H1 (cell line): ENCODE measurements at regions not wholly inside any gene's neighbourhood (a gene's known extent, or its start where the extent isn't known, plus 50 kb on each side); places are given as distances from the start of the nearest gene placed in this dataset.

Source experiments
- CTCF ChIA-PET: fragments of 300-600 bp; sonication (Branson Sonifier 250); formaldehyde crosslinking; loops from one replicate; lab custom pipeline; 2021; ENCODE audit not compliant: partially characterized antibody; lab: Charles Lee
- POLR2A ChIA-PET: fragments of 300-600 bp; sonication (Branson Sonifier 250); formaldehyde crosslinking; loops from one replicate; lab custom pipeline; 2021; ENCODE audit warnings: inconsistent platforms; ENCODE audit not compliant: partially characterized antibody; lab: Charles Lee
- DNase-seq, 2 experiments: peaks; one replicate each; pipeline versions ENCODE4 v3.0.0 to v3.0.0-alpha.2; 2010 to 2022; ENCODE audit warnings: low spot score in 2 of 2, low read depth in 1 of 2, mixed read lengths in 1 of 2
- FAIRE-seq: peaks from 2 replicates; lab custom pipeline; 2011; peaks lifted over from hg19 to GRCh38; lab: Jason Lieb, UNC
- H2AFZ ChIP-seq: 2 replicates; pipeline ENCODE4 v1.8.1; 2012; ENCODE audit warnings: low read length, inconsistent platforms
- H2AK5ac ChIP-seq: 2 replicates; pipeline ENCODE4 v1.6.1; 2013; ENCODE audit warnings: low read depth, low read length
- H2BK120ac ChIP-seq: replicated peaks from 2 replicates; pipeline ENCODE3; 2013; ENCODE audit warnings: low read depth, low read length, inconsistent platforms
- H2BK12ac ChIP-seq: 2 replicates; pipeline ENCODE4 v1.6.1; 2013; ENCODE audit warnings: low read depth, low read length
- H2BK15ac ChIP-seq: 2 replicates; pipeline ENCODE4 v1.6.1; 2013; ENCODE audit warnings: low read length
- H2BK20ac ChIP-seq: 2 replicates; pipeline ENCODE4 v1.6.1; 2013; ENCODE audit warnings: low read length
- H2BK5ac ChIP-seq: 2 replicates; pipeline ENCODE4 v1.6.1; 2013; ENCODE audit warnings: low read depth, low read length
- H3K14ac ChIP-seq: 2 replicates; pipeline ENCODE4 v1.6.1; 2013; ENCODE audit warnings: inconsistent platforms; ENCODE audit not compliant: insufficient read length
- H3K18ac ChIP-seq: 2 replicates; pipeline ENCODE4 v1.6.1; 2013; ENCODE audit warnings: low read length; ENCODE audit errors: extremely low read depth
- H3K23ac ChIP-seq: 2 replicates; pipeline ENCODE4 v1.6.1; 2013; ENCODE audit warnings: inconsistent platforms; ENCODE audit not compliant: insufficient read length
- H3K23me2 ChIP-seq: 2 replicates; pipeline ENCODE4 v1.6.1; 2013; ENCODE audit warnings: low read depth, low read length
- H3K27ac ChIP-seq: 2 replicates; pipeline ENCODE4 v1.6.1; 2011; ENCODE audit warnings: low read depth, low read length, inconsistent platforms
- H3K27me3 ChIP-seq, 4 experiments: replicated peaks in 1 of 4; 1 replicate in 1 of 4; 2 replicates in 3 of 4; pipeline versions ENCODE4 v1.6.1 to v1.8.1; 2011 to 2013; ENCODE audit warnings: low read length in 3 of 4, mild to moderate bottlenecking in 3 of 4, inconsistent platforms in 2 of 4, mixed read lengths in 2 of 4, moderate library complexity in 1 of 4; ENCODE audit not compliant: control insufficient read depth in 3 of 4, insufficient read depth in 3 of 4; ENCODE audit errors: extremely low read depth in 1 of 4
- H3K36me3 ChIP-seq, 4 experiments: 2 replicates each; pipeline versions ENCODE4 v1.6.1 to v1.8.1; 2011 to 2013; ENCODE audit warnings: mild to moderate bottlenecking in 4 of 4, low read length in 3 of 4, moderate library complexity in 2 of 4, control low read depth in 1 of 4, inconsistent platforms in 1 of 4; ENCODE audit not compliant: insufficient read depth in 4 of 4, control insufficient read depth in 2 of 4
- H3K4ac ChIP-seq: replicated peaks from 2 replicates; pipeline ENCODE3; 2013; ENCODE audit warnings: low read length, low read depth, mixed read lengths, inconsistent platforms; ENCODE audit not compliant: insufficient read length
- H3K4me1 ChIP-seq, 4 experiments: replicated peaks in 1 of 4; 1 replicate in 1 of 4; 2 replicates in 3 of 4; pipeline versions ENCODE4 v1.6.1 to v1.8.1; 2011 to 2013; ENCODE audit warnings: low read length in 3 of 4, inconsistent platforms in 2 of 4, mixed read lengths in 1 of 4; ENCODE audit not compliant: insufficient read depth in 4 of 4, control insufficient read depth in 3 of 4
- H3K4me2 ChIP-seq, 2 experiments: 2 replicates each; pipeline versions ENCODE4 v1.6.1 to v1.8.1; 2011 to 2013; ENCODE audit warnings: low read depth in 2 of 2, low read length in 2 of 2, control low read depth in 1 of 2, inconsistent platforms in 1 of 2, mild to moderate bottlenecking in 1 of 2; ENCODE audit not compliant: insufficient read depth in 1 of 2
- H3K4me3 ChIP-seq, 4 experiments: fragments of 200-600, 300-600 bp in 1 of 4; sonication (generic), shearing (Covaris generic), sonication (Bioruptor Twin) in 1 of 4; 2 replicates each; pipeline versions ENCODE4 v1.5.1 to v1.8.1; 2011 to 2016; ENCODE audit warnings: low read length in 4 of 4, low read depth in 3 of 4, control low read depth in 2 of 4, inconsistent platforms in 2 of 4, mild to moderate bottlenecking in 2 of 4, mixed read lengths in 1 of 4, moderate library complexity in 1 of 4; ENCODE audit not compliant: insufficient read depth in 2 of 4; ENCODE audit errors: extremely low read depth in 1 of 4
- H3K56ac ChIP-seq: replicated peaks from 2 replicates; pipeline ENCODE3; 2013; ENCODE audit warnings: low read depth, mild to moderate bottlenecking, mixed read lengths, low read length, inconsistent platforms; ENCODE audit not compliant: insufficient read length
- H3K79me1 ChIP-seq: 2 replicates; pipeline ENCODE4 v1.6.1; 2013; ENCODE audit warnings: low read depth, low read length, control low read depth
- H3K79me2 ChIP-seq, 2 experiments: 2 replicates each; pipeline versions ENCODE4 v1.6.1 to v1.8.1; 2012 to 2013; ENCODE audit warnings: low read length in 2 of 2, mild to moderate bottlenecking in 2 of 2, inconsistent platforms in 1 of 2; ENCODE audit not compliant: insufficient read depth in 2 of 2, control insufficient read depth in 1 of 2
- H3K9ac ChIP-seq, 4 experiments: replicated peaks in 1 of 4; 1 replicate in 1 of 4; 2 replicates in 3 of 4; pipeline versions ENCODE4 v1.6.1 to v1.8.1; 2011 to 2013; ENCODE audit warnings: low read depth in 3 of 4, low read length in 3 of 4, control low read depth in 2 of 4, mild to moderate bottlenecking in 2 of 4, moderate library complexity in 2 of 4, inconsistent platforms in 1 of 4; ENCODE audit errors: extremely low read depth in 1 of 4
- H3K9me3 ChIP-seq, 2 experiments: 2 replicates each; pipeline versions ENCODE4 v1.6.1 to v1.8.1; 2012 to 2013; ENCODE audit warnings: mild to moderate bottlenecking in 2 of 2, moderate library complexity in 2 of 2, control low read depth in 1 of 2, inconsistent platforms in 1 of 2, low read depth in 1 of 2, low read length in 1 of 2, mixed read lengths in 1 of 2; ENCODE audit not compliant: insufficient read depth in 2 of 2
- H4K20me1 ChIP-seq, 2 experiments: replicated peaks in 1 of 2; 2 replicates each; pipeline versions ENCODE3 to v1.8.1; 2011 to 2013; ENCODE audit warnings: inconsistent platforms in 2 of 2, low read length in 2 of 2, mild to moderate bottlenecking in 1 of 2; ENCODE audit not compliant: insufficient read depth in 2 of 2, control insufficient read depth in 1 of 2
- H4K5ac ChIP-seq: 2 replicates; pipeline ENCODE4 v1.6.1; 2013; ENCODE audit warnings: low read length, low read depth, mixed read lengths, inconsistent platforms; ENCODE audit not compliant: insufficient read length
- H4K8ac ChIP-seq: 2 replicates; pipeline ENCODE4 v1.8.0; 2013; ENCODE audit warnings: mild to moderate bottlenecking, moderate library complexity, low read length, inconsistent platforms; ENCODE audit not compliant: insufficient read depth; ENCODE audit errors: extremely low read depth
- H4K91ac ChIP-seq: replicated peaks from 2 replicates; pipeline ENCODE3; 2013; ENCODE audit warnings: low read length, mixed read lengths, inconsistent platforms; ENCODE audit not compliant: insufficient read length
- CBX5 ChIP-seq: fragments of 300-800, 300-1000 bp; sonication (generic); IDR thresholded peaks from 2 replicates; pipeline ENCODE4 v1.7.1; 2016; ENCODE audit warnings: antibody characterized with exemption, low read length, low read depth
- CBX8 ChIP-seq: fragments of 300-800, 300-1000 bp; sonication (generic); IDR thresholded peaks from 2 replicates; pipeline ENCODE4 v1.7.1; 2016; ENCODE audit warnings: low read depth, low read length, borderline replicate concordance
- GTF2F1 ChIP-seq: IDR thresholded peaks from 2 replicates; pipeline ENCODE4 v1.6.1; 2012; ENCODE audit warnings: low read depth, low read length, improper control_type of control experiment, borderline replicate concordance
- RAD21 ChIP-seq, 2 experiments: IDR thresholded peaks in 1 of 2; conservative IDR thresholded peaks in 1 of 2; 2 replicates each; pipeline ENCODE4 v1.6.1; 2011; ENCODE audit warnings: low read depth in 2 of 2, low read length in 2 of 2, improper control_type of control experiment in 1 of 2, inconsistent platforms in 1 of 2, mild to moderate bottlenecking in 1 of 2, moderate library complexity in 1 of 2
- SIX5 ChIP-seq: IDR thresholded peaks from 2 replicates; pipeline ENCODE4 v1.6.1; 2011; ENCODE audit warnings: mild to moderate bottlenecking, low read depth, low read length
- TBP ChIP-seq: IDR thresholded peaks from 2 replicates; pipeline ENCODE4 v1.6.1; 2011; ENCODE audit warnings: low read depth, low read length, improper control_type of control experiment
- YY1 ChIP-seq: IDR thresholded peaks from 2 replicates; pipeline ENCODE4 v1.6.1; 2011; ENCODE audit warnings: low read depth, mild to moderate bottlenecking, low read length
- WGBS, 2 experiments: shearing (Covaris generic) in 1 of 2; methylation state at CpG; one replicate each; pipeline versions ENCODE4 v1.1.6 to v1.1.7; 2013 to 2015; ENCODE audit warnings: low lambda C conversion rate in 2 of 2, mixed read lengths in 2 of 2, inconsistent platforms in 1 of 2, low coverage in 1 of 2, missing lambda C conversion rate in 1 of 2; ENCODE audit not compliant: insufficient replicate concordance in 2 of 2, insufficient coverage in 1 of 2, insufficient read length in 1 of 2; ENCODE audit errors: extremely low coverage in 1 of 2, missing lambda C conversion rate in 1 of 2; 5-methylcytosine and 5-hydroxymethylcytosine counted together
- TF ChIP-seq, protein P1 (sequence below): IDR thresholded peaks from 2 replicates; pipeline ENCODE4 v1.6.1; 2011; ENCODE audit warnings: low read depth, mild to moderate bottlenecking, low read length; ENCODE audit not compliant: insufficient read depth

DNA sequence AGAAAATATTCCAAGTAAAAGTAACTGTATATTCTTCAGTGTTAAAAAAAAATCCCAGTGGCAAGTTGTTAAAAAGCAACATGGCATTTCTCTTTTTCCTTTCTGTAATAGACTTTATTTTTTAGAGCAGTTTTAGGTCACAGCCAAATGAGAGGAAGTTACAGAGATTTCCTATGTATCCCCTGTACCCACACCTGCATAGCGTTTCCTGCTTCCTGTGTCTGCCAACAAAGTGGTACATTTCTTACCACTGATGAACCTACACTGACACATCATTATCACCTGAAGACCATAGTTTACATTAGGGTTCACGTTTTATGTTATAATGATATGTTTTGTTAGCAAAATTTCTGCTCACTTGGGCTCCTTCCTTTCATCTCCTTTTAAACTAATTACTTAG is 124.7 kb downstream of the GPAT3 start:
- Histone ChIP-seq H3K56ac (no peak overlapping the region), H4K20me1 (no peaks in the 10 kb centered on the region), H4K8ac (no peak overlapping the region), H3K14ac (no peak overlapping the region), H2AFZ (no peak overlapping the region), H3K36me3 (no peaks in the 10 kb centered on the region), H3K4me2 (no peak overlapping the region), H3K23me2 (no peaks in the 10 kb centered on the region), H3K27me3 (no peaks in the 10 kb centered on the region), H2AK5ac (no peak overlapping the region), H3K4ac (no peak overlapping the region), H2BK20ac (no peak overlapping the region), H3K18ac (no peak overlapping the region), H2BK15ac (no peak overlapping the region), H2BK12ac (no peak overlapping the region), H4K5ac (no peak overlapping the region), H3K4me1 (peaks cover 0 to 5% (median 2%) of the 10 kb centered on the region in 4 experiments; a peak in 3 of 7 replicates), H3K23ac (no peak overlapping the region), H3K9me3 (no peaks in the 10 kb centered on the region), H3K79me2 (no peaks in the 10 kb centered on the region), H3K79me1 (no peaks in the 10 kb centered on the region), H3K27ac (no peak overlapping the region), H3K9ac (no peak overlapping the region), H2BK5ac (no peak overlapping the region), H4K91ac (no peak overlapping the region), H2BK120ac (no peak overlapping the region), H3K4me3 (no peak overlapping the region)
- TF ChIP-seq SIX5 = no peak
- TF ChIP-seq TBP = no peak
- no peak for TF ChIP-seq RAD21 (IDR thresholded peaks at IDR 0.05 in 1 of 2, conservative IDR thresholded peaks at IDR 0.05 in 1 of 2; ENCODE audit: low read depth in 2 of 2, low read length in 2 of 2)
- TF ChIP-seq CBX8 = no peak
- no peak for TF ChIP-seq GTF2F1
- TF ChIP-seq, protein P1, sequence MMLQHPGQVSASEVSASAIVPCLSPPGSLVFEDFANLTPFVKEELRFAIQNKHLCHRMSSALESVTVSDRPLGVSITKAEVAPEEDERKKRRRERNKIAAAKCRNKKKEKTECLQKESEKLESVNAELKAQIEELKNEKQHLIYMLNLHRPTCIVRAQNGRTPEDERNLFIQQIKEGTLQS = no peak
- TF ChIP-seq CBX5 = no peak
- TF ChIP-seq YY1 = no peak
- ChIA-PET POLR2A (no interaction called here), CTCF (no interaction called here)
- no peak for FAIRE-seq
- DNase-seq = no peak
- WGBS, 2 experiments = 77% methylated on average over 2 of the region's 2 CpGs; no CpG with 5 or more reads in 1 of the 2 experiments
